ENCODE measurements at regions not wholly inside any gene's neighbourhood (a gene's known extent, or its start where the extent isn't known, plus 50 kb on each side); places are given as distances from the start of the nearest gene placed in this dataset.
A peak's percentile ranks its signal among the peaks of the same experiment; 100 is the strongest.
"Not testable (repeated sequence)": the region's sequence is repeated elsewhere in the genome, so short reads cannot be mapped to it uniquely, and the experiment has no call there.

DNA sequence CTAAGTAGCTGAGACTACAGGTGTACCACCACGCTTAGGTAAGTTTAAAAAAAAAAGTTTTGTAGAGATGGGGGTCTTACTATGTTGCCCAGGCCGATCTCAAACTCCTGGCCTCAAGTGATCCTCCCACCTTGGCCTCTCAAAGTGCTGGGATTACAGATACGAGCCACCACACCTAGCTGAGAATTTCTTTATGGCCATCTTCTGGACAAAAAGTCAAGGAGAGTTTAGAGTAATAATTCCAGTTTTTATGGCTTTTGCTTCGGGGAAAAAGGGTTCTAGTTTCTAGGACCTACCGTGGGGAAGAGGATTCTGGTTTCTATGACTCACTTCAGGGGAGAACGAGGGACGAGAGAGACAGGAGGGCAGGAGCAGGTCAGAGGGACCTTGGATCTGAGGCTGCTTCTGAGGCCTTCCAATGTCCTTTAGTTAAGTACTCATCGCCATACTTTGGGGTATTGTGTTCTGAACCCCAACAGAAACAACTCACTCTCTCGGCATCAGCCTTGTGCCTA is 69.3 kb upstream of the IER3 start:
- POLR2A ChIA-PET (ENCODE audit: low non-redundant PET) = no interaction called here
- no peak for DNase-seq (ENCODE audit: low spot score)
- CTCF ChIA-PET = no interaction called here
- H3K27ac ChIP-seq (ENCODE audit: low read depth, low read length, poor library complexity, severe bottlenecking) = no peak overlapping the region
- intact Hi-C loops (cut with micrococcal nuclease; ENCODE audit: unreplicated experiment) = no loop called here
- H3K4me1 ChIP-seq (ENCODE audit: insufficient read depth, low read length, poor library complexity, severe bottlenecking) = peaks cover 7% of the 10 kb centered on the region
- no peak overlapping the region for H3K4me3 ChIP-seq (ENCODE audit: low read depth, low read length, poor library complexity, severe bottlenecking)
- H3K36me3 ChIP-seq (ENCODE audit: insufficient read depth, low read length, poor library complexity, severe bottlenecking) = no peaks in the 10 kb centered on the region
- no peak for TF ChIP-seq CTCF (conservative IDR thresholded peaks at IDR 0.05; ENCODE audit: low read depth, low read length)
- TF ChIP-seq EZH2 (IDR thresholded peaks at IDR 0.05; ENCODE audit: borderline replicate concordance, low read depth, low read length, poor library complexity, severe bottlenecking) = no peak
- no peaks in the 10 kb centered on the region for H3K9me3 ChIP-seq (ENCODE audit: low read depth, low read length, poor library complexity, severe bottlenecking)
- BruUV-seq (replicated peaks) = no TSS peak
- no peaks in the 10 kb centered on the region for H3K27me3 ChIP-seq (replicated peaks; ENCODE audit: insufficient read depth, low read depth, low read length, poor library complexity)

DNA sequence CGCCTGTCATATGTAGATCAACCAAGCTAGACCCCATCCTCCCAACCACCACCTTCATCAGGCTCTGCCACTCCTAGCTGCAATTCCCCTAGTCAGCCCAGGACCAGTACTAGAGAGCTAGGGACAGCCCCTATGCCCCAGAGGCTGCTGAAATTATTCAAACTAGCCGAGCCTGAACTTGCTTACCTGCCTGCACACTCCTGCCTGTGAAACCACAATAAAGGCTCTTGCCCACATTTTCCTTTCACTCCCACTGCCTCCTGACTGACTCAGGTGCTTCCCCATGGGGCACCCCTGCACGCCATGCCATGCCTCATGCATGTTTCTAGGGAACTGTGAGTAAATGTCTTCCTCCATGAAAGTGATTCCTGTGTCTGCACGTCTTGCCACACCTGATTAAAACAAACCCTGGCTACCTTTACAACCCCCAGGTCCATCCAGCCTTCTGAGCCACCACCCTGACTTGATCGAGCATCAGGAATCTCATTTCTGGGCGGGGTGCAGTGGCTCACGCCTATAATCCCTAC is 66.5 kb upstream of the IER3 start:
- TF ChIP-seq CTCF (conservative IDR thresholded peaks at IDR 0.05; ENCODE audit: low read depth, low read length) (no peak), EZH2 (IDR thresholded peaks at IDR 0.05; ENCODE audit: borderline replicate concordance, low read depth, low read length, poor library complexity, severe bottlenecking) (no peak)
- Histone ChIP-seq H3K4me1 (ENCODE audit: insufficient read depth, low read length, poor library complexity, severe bottlenecking) (no peaks in the 10 kb centered on the region), H3K9me3 (ENCODE audit: low read depth, low read length, poor library complexity, severe bottlenecking) (no peaks in the 10 kb centered on the region), H3K4me3 (ENCODE audit: low read depth, low read length, poor library complexity, severe bottlenecking) (no peak overlapping the region), H3K36me3 (ENCODE audit: insufficient read depth, low read length, poor library complexity, severe bottlenecking) (no peaks in the 10 kb centered on the region), H3K27ac (ENCODE audit: low read depth, low read length, poor library complexity, severe bottlenecking) (no peak overlapping the region), H3K27me3 (replicated peaks; ENCODE audit: insufficient read depth, low read depth, low read length, poor library complexity) (no peaks in the 10 kb centered on the region)
- no peak for DNase-seq (ENCODE audit: low spot score)
- intact Hi-C loops (cut with micrococcal nuclease; ENCODE audit: unreplicated experiment) = no loop called here
- ChIA-PET CTCF (no interaction called here), POLR2A (ENCODE audit: low non-redundant PET) (no interaction called here)
- BruUV-seq (replicated peaks) = no TSS peak

DNA sequence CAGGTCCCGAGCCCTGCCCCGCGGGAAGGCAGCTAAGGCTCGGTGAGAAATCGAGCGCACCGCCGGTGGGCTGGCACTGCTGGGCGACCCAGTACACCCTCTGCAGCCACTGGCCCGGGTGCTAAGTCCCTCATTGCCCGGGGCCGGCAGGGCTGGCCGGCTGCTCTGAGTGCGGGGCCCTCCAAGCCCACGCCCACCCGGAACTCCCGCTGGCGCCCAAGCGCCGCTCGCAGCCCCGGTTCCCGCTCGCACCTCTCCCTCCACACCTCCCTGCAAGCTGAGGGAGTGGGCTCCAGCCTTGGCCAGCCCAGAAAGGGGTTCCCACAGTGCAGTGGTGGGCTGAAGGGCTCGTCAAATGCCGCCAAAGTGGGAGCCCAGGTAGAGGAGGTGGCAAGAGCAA is 63.2 kb upstream of the IER3 start:
- CTCF ChIA-PET; H3K4me1 ChIP-seq (ENCODE audit: insufficient read depth, low read length, poor library complexity, severe bottlenecking); H3K27ac ChIP-seq (ENCODE audit: low read depth, low read length, poor library complexity, severe bottlenecking); POLR2A ChIA-PET (ENCODE audit: low non-redundant PET); intact Hi-C loops (cut with micrococcal nuclease; ENCODE audit: unreplicated experiment); H3K27me3 ChIP-seq (replicated peaks; ENCODE audit: insufficient read depth, low read depth, low read length, poor library complexity); DNase-seq (ENCODE audit: low spot score); H3K9me3 ChIP-seq (ENCODE audit: low read depth, low read length, poor library complexity, severe bottlenecking); BruUV-seq (replicated peaks); H3K4me3 ChIP-seq (ENCODE audit: low read depth, low read length, poor library complexity, severe bottlenecking); H3K36me3 ChIP-seq (ENCODE audit: insufficient read depth, low read length, poor library complexity, severe bottlenecking): not testable (repeated sequence)

DNA sequence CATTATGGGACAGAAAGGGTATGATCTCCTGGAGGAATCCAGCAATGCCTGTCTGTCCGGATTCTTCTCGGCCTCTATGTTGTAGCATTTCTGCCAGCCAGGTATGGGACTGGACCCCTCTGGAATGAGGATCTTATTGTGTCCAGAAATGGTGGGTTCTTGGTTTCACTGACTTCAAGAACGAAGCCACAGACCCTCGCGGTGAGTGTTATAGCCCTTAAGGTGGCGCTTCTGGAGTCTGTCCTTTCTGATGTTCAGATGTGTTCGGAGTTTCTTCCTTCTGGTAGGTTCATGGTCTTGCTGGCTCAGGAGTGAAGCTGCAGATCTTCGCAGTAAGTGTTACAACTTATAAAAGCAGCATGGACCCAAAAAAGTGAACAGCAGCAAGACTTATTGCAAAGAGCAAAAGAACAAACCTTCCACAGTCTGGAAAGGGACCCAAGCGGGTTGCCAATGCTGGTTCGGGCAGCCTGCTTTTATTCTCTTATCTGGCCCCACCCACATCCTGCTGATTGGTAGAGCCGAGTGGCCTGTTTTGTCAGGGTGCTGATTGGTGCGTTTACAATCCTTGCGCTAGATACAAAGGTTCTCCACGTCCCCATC is 62.3 kb upstream of the IER3 start:
- Histone ChIP-seq H3K9me3 (ENCODE audit: low read depth, low read length, poor library complexity, severe bottlenecking) (no peaks in the 10 kb centered on the region), H3K4me1 (ENCODE audit: insufficient read depth, low read length, poor library complexity, severe bottlenecking) (no peaks in the 10 kb centered on the region), H3K36me3 (ENCODE audit: insufficient read depth, low read length, poor library complexity, severe bottlenecking) (no peaks in the 10 kb centered on the region), H3K4me3 (ENCODE audit: low read depth, low read length, poor library complexity, severe bottlenecking) (no peak overlapping the region), H3K27ac (ENCODE audit: low read depth, low read length, poor library complexity, severe bottlenecking) (no peak overlapping the region), H3K27me3 (replicated peaks; ENCODE audit: insufficient read depth, low read depth, low read length, poor library complexity) (no peaks in the 10 kb centered on the region)
- CTCF ChIA-PET = no interaction called here
- POLR2A ChIA-PET (ENCODE audit: low non-redundant PET) = no interaction called here
- intact Hi-C loops (cut with micrococcal nuclease; ENCODE audit: unreplicated experiment) = no loop called here
- TSS peak; percentile 100 for BruUV-seq (replicated peaks)
- TF ChIP-seq CTCF (conservative IDR thresholded peaks at IDR 0.05; ENCODE audit: low read depth, low read length) (no peak), EZH2 (IDR thresholded peaks at IDR 0.05; ENCODE audit: borderline replicate concordance, low read depth, low read length, poor library complexity, severe bottlenecking) (no peak)
- DNase-seq (ENCODE audit: low spot score) = no peak
